WTC11 (cell line): ENCODE measurements at regions not wholly inside any gene's neighbourhood (a gene's known extent, or its start where the extent isn't known, plus 50 kb on each side); places are given as distances from the start of the nearest gene placed in this dataset.
A peak's percentile ranks its signal among the peaks of the same experiment; 100 is the strongest.

ENCODE experiments used
- ATAC-seq: fragments of 200-7000 bp; cut with Tn5 transposase; 2 replicates; pipeline ENCODE4 v1.10.0; 2021; ENCODE audit warnings: mild to moderate bottlenecking, moderate library complexity
- CTCF ChIA-PET: fragments of 300-600 bp; sonication (Branson Sonifier 250); formaldehyde crosslinking; loops from one replicate; lab custom pipeline; 2021; ENCODE audit warnings: antibody characterized with exemption; lab: Charles Lee
- POLR2A ChIA-PET: fragments of 350-600 bp; sonication (Branson Sonifier 250); formaldehyde crosslinking; loops from one replicate; lab custom pipeline; 2021; ENCODE audit warnings: antibody characterized with exemption; lab: Charles Lee
- DNase-seq: peaks from one replicate; pipeline ENCODE4 v3.0.0; 2021; ENCODE audit warnings: low spot score
- H3K27ac Mint-ChIP-seq: 2 replicates; pipeline ENCODE4 v1.8.0; 2021; ENCODE audit warnings: mixed read lengths
- H3K27me3 Mint-ChIP-seq: 2 replicates; pipeline ENCODE4 v1.8.0; 2021; ENCODE audit warnings: low read depth, mild to moderate bottlenecking, moderate library complexity, mixed read lengths
- H3K36me3 Mint-ChIP-seq: 2 replicates; pipeline ENCODE4 v1.8.0; 2021; ENCODE audit warnings: mixed read lengths
- H3K4me1 Mint-ChIP-seq: 2 replicates; pipeline ENCODE4 v1.8.0; 2022; ENCODE audit warnings: mixed read lengths
- H3K4me3 Mint-ChIP-seq: 2 replicates; pipeline ENCODE4 v1.8.0; 2021; ENCODE audit warnings: mild to moderate bottlenecking, moderate library complexity, mixed read lengths
- H3K9me3 Mint-ChIP-seq: 2 replicates; pipeline ENCODE4 v1.8.0; 2021; ENCODE audit warnings: mixed read lengths
- AR ChIP-seq: fragments of 250-450 bp; sonication (Bioruptor Pico); IDR thresholded peaks from 2 replicates; pipeline ENCODE4 v1.9.0; 2021; ENCODE audit warnings: mild to moderate bottlenecking
- ATF1 ChIP-seq: sonication (generic); formaldehyde crosslinking; IDR thresholded peaks from 2 replicates; pipeline ENCODE4 v1.8.1; 2023; ENCODE audit warnings: mild to moderate bottlenecking, moderate library complexity, missing genetic modification reagents
- CTCF ChIP-seq: fragments of 200-600 bp; IDR thresholded peaks from 2 replicates; pipeline ENCODE4 v1.8.0; 2022; ENCODE audit warnings: antibody characterized with exemption
- E2F4 ChIP-seq: sonication (generic); formaldehyde crosslinking; IDR thresholded peaks from 2 replicates; pipeline ENCODE4 v1.8.1; 2022; ENCODE audit warnings: low read depth, mild to moderate bottlenecking, moderate library complexity, missing genetic modification reagents, borderline replicate concordance
- EMX1 ChIP-seq: fragments of 250-450 bp; sonication (Bioruptor Pico); IDR thresholded peaks from 2 replicates; pipeline ENCODE4 v1.8.0; 2021; ENCODE audit warnings: mild to moderate bottlenecking
- FOXP4 ChIP-seq: sonication (generic); formaldehyde crosslinking; IDR thresholded peaks from 2 replicates; pipeline ENCODE4 v1.8.0; 2022; ENCODE audit warnings: mild to moderate bottlenecking, missing genetic modification reagents
- GRHL2 ChIP-seq: fragments of 250-450 bp; sonication (Bioruptor Pico); IDR thresholded peaks from 2 replicates; pipeline ENCODE4 v1.8.0; 2022; ENCODE audit warnings: mild to moderate bottlenecking, moderate library complexity; ENCODE audit not compliant: insufficient replicate concordance, severe bottlenecking
- IRF1 ChIP-seq: sonication (generic); formaldehyde crosslinking; IDR thresholded peaks from 2 replicates; pipeline ENCODE4 v1.8.0; 2023; ENCODE audit warnings: missing genetic modification reagents
- KAT7 ChIP-seq: sonication (generic); formaldehyde crosslinking; IDR thresholded peaks from 2 replicates; pipeline ENCODE4 v1.8.1; 2023; ENCODE audit warnings: missing genetic modification reagents, mild to moderate bottlenecking, borderline replicate concordance
- MXD4 ChIP-seq: fragments of 250-450 bp; sonication (Bioruptor Pico); IDR thresholded peaks from 2 replicates; pipeline ENCODE4 v1.8.0; 2021; ENCODE audit warnings: mild to moderate bottlenecking, moderate library complexity, borderline replicate concordance
- NR1H2 ChIP-seq: sonication (generic); formaldehyde crosslinking; IDR thresholded peaks from 2 replicates; pipeline ENCODE4 v1.9.0; 2021; ENCODE audit warnings: mild to moderate bottlenecking, moderate library complexity, missing genetic modification reagents
- PREB ChIP-seq: sonication (generic); formaldehyde crosslinking; IDR thresholded peaks from 2 replicates; pipeline ENCODE4 v1.8.1; 2022; ENCODE audit warnings: mild to moderate bottlenecking, missing genetic modification reagents, moderate library complexity, borderline replicate concordance
- PRRX2 ChIP-seq: fragments of 250-450 bp; sonication (Bioruptor Pico); IDR thresholded peaks from 2 replicates; pipeline ENCODE4 v1.8.0; 2021; ENCODE audit warnings: mild to moderate bottlenecking
- RORB ChIP-seq: fragments of 250-450 bp; sonication (Bioruptor Pico); IDR thresholded peaks from 2 replicates; pipeline ENCODE4 v1.9.0; 2021; ENCODE audit warnings: mild to moderate bottlenecking
- TCF7 ChIP-seq: sonication (generic); formaldehyde crosslinking; IDR thresholded peaks from 2 replicates; pipeline ENCODE4 v1.8.0; 2022; ENCODE audit warnings: mild to moderate bottlenecking, low read depth, missing genetic modification reagents, moderate library complexity
- TEAD1 ChIP-seq: sonication (generic); formaldehyde crosslinking; IDR thresholded peaks from 2 replicates; pipeline ENCODE4 v1.8.0; 2022; ENCODE audit warnings: mild to moderate bottlenecking, missing genetic modification reagents
- USF1 ChIP-seq: sonication (generic); formaldehyde crosslinking; IDR thresholded peaks from 2 replicates; pipeline ENCODE4 v1.8.0; 2022; ENCODE audit warnings: mild to moderate bottlenecking, missing genetic modification reagents
- ZNF121 ChIP-seq: sonication (generic); formaldehyde crosslinking; IDR thresholded peaks from 2 replicates; pipeline ENCODE4 v1.8.0; 2023; ENCODE audit warnings: missing genetic modification reagents
- ZNF219 ChIP-seq: sonication (generic); formaldehyde crosslinking; IDR thresholded peaks from 2 replicates; pipeline ENCODE4 v1.8.0; 2023; ENCODE audit warnings: missing genetic modification reagents, mild to moderate bottlenecking, borderline replicate concordance
- ZNF317 ChIP-seq: sonication (generic); formaldehyde crosslinking; IDR thresholded peaks from 2 replicates; pipeline ENCODE4 v1.8.1; 2023; ENCODE audit warnings: low read depth, mild to moderate bottlenecking, moderate library complexity, missing genetic modification reagents, borderline replicate concordance
- ZNF671 ChIP-seq: fragments of 250-450 bp; sonication (Bioruptor Pico); IDR thresholded peaks from 2 replicates; pipeline ENCODE4 v1.8.0; 2021; ENCODE audit warnings: mild to moderate bottlenecking

GRCh38 chr6:48917233-48917632 lies 545.8 kb downstream of the MMUT start:
- Mint-ChIP-seq H3K27ac (peak overlapping the region; percentile 18; the same call in 1 of the 2 replicates), H3K9me3 (peaks cover 16% of the 10 kb centered on the region), H3K4me1 (peaks cover 36% of the 10 kb centered on the region), H3K36me3 (no peaks in the 10 kb centered on the region), H3K27me3 (no peaks in the 10 kb centered on the region), H3K4me3 (no peak overlapping the region)
- DNase-seq (no peak), ATAC-seq (no peak)
- TF ChIP-seq USF1 (CRISPR knock-in tag) (0 out of 2 replicates have a peak, but pooled peaks have one; percentile 37), TEAD1 (CRISPR knock-in tag) (peak; percentile 53; the same call in 1 of the 2 replicates), ZNF121 (CRISPR knock-in tag) (no peak)
- POLR2A ChIA-PET, result no interaction called here
- CTCF ChIA-PET, result no interaction called here

GRCh38 chr6:48916607-48917006 lies 546.4 kb downstream of the MMUT start:
- ATAC-seq, result no peak
- H3K36me3 Mint-ChIP-seq, result no peaks in the 10 kb centered on the region
- TF ChIP-seq GRHL2 (no peak), ZNF671 (no peak), ZNF317 (no peak), NR1H2 (no peak), KAT7 (CRISPR knock-in tag) (no peak), EMX1 (CRISPR knock-in tag) (no peak), PRRX2 (CRISPR knock-in tag) (no peak), PREB (CRISPR knock-in tag) (no peak), ATF1 (no peak), RORB (no peak), IRF1 (CRISPR knock-in tag) (no peak), MXD4 (CRISPR knock-in tag) (no peak), AR (CRISPR knock-in tag) (no peak), E2F4 (no peak), CTCF (no peak), TCF7 (no peak), ZNF219 (no peak), FOXP4 (CRISPR knock-in tag) (no peak)
- peaks cover 36% of the 10 kb centered on the region for H3K4me1 Mint-ChIP-seq
- POLR2A ChIA-PET, result no interaction called here
- DNase-seq, result no peak
- H3K4me3 Mint-ChIP-seq, result no peak overlapping the region
- CTCF ChIA-PET, result no interaction called here
- H3K27me3 Mint-ChIP-seq, result no peaks in the 10 kb centered on the region
- peaks cover 16% of the 10 kb centered on the region for H3K9me3 Mint-ChIP-seq
- H3K27ac Mint-ChIP-seq, result no peak overlapping the region; the same call in 1 of the 2 replicates
